Progenitor cell of endocrine pancreas (in vitro differentiated cells): ENCODE measurements at regions not wholly inside any gene's neighbourhood (a gene's known extent, or its start where the extent isn't known, plus 50 kb on each side); places are given as distances from the start of the nearest gene placed in this dataset.

Experiments used
- DNase-seq: peaks from one replicate; pipeline ENCODE4 v3.0.0; 2021; ENCODE audit warnings: low spot score; ENCODE audit not compliant: unreplicated experiment
- H3K27ac Mint-ChIP-seq: 2 replicates; pipeline ENCODE4 v1.8.0; 2021; ENCODE audit warnings: mild to moderate bottlenecking, moderate library complexity, mixed read lengths
- H3K27me3 Mint-ChIP-seq: 2 replicates; pipeline ENCODE4 v1.8.0; 2021; ENCODE audit warnings: mixed read lengths
- H3K36me3 Mint-ChIP-seq: 2 replicates; pipeline ENCODE4 v1.8.0; 2022; ENCODE audit warnings: mixed read lengths; ENCODE audit not compliant: insufficient read depth
- H3K4me1 Mint-ChIP-seq: 2 replicates; pipeline ENCODE4 v1.8.0; 2021; ENCODE audit warnings: low read depth, mixed read lengths
- H3K4me3 Mint-ChIP-seq: 2 replicates; pipeline ENCODE4 v1.8.0; 2021; ENCODE audit warnings: low read depth, mild to moderate bottlenecking, moderate library complexity, mixed read lengths
- H3K9me3 Mint-ChIP-seq: 2 replicates; pipeline ENCODE4 v1.8.0; 2021; ENCODE audit warnings: low read depth, mixed read lengths
- TF ChIP-seq, protein P1 (sequence below): fragments of 200-600 bp; sonication (generic); IDR thresholded peaks from one replicate; pipeline ENCODE4 v1.5.0; 2021; ENCODE audit warnings: antibody characterized with exemption, mild to moderate bottlenecking; ENCODE audit not compliant: unreplicated experiment

DNA sequence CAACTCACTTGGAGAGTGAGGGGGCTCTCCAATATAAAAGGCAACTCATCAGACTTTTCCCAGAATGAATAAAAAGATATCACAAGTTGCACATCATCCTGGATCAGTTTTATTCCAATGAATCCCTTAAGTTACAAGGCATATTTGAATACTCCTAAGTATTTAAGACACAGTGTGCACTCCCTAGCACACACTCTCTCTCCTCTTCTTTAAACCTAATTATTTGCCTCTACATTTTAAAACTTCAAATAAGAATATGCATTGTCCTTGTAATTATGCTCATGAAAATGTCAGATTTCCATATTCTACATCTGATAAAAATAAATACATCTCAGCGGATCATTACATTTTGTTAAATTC is 273.6 kb downstream of the ADGB start:
- no peaks in the 10 kb centered on the region for H3K9me3 Mint-ChIP-seq
- no peak overlapping the region for H3K4me3 Mint-ChIP-seq
- peaks cover 29% of the 10 kb centered on the region for H3K4me1 Mint-ChIP-seq
- no peaks in the 10 kb centered on the region for H3K27me3 Mint-ChIP-seq
- H3K36me3 Mint-ChIP-seq = no peaks in the 10 kb centered on the region
- no peak overlapping the region for H3K27ac Mint-ChIP-seq
- no peak for DNase-seq
- TF ChIP-seq, protein P1, sequence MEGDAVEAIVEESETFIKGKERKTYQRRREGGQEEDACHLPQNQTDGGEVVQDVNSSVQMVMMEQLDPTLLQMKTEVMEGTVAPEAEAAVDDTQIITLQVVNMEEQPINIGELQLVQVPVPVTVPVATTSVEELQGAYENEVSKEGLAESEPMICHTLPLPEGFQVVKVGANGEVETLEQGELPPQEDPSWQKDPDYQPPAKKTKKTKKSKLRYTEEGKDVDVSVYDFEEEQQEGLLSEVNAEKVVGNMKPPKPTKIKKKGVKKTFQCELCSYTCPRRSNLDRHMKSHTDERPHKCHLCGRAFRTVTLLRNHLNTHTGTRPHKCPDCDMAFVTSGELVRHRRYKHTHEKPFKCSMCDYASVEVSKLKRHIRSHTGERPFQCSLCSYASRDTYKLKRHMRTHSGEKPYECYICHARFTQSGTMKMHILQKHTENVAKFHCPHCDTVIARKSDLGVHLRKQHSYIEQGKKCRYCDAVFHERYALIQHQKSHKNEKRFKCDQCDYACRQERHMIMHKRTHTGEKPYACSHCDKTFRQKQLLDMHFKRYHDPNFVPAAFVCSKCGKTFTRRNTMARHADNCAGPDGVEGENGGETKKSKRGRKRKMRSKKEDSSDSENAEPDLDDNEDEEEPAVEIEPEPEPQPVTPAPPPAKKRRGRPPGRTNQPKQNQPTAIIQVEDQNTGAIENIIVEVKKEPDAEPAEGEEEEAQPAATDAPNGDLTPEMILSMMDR = no peak

- TF ChIP-seq, protein P1 = no peak
- no peaks in the 10 kb centered on the region for H3K9me3 Mint-ChIP-seq
- no peaks in the 10 kb centered on the region for H3K36me3 Mint-ChIP-seq
- no peak overlapping the region for H3K4me3 Mint-ChIP-seq
- DNase-seq = no peak
- no peaks in the 10 kb centered on the region for H3K27me3 Mint-ChIP-seq
- H3K4me1 Mint-ChIP-seq = peaks cover 44% of the 10 kb centered on the region
- H3K27ac Mint-ChIP-seq = no peak overlapping the region
Measured at GRCh38 chr6:146874278-146875018, 275.7 kb downstream of the ADGB start.

- no peak overlapping the region for H3K4me3 Mint-ChIP-seq
- no peaks in the 10 kb centered on the region for H3K9me3 Mint-ChIP-seq
- H3K27me3 Mint-ChIP-seq = no peaks in the 10 kb centered on the region
- no peak for DNase-seq
- peaks cover 49% of the 10 kb centered on the region for H3K4me1 Mint-ChIP-seq
- H3K36me3 Mint-ChIP-seq = no peaks in the 10 kb centered on the region
- H3K27ac Mint-ChIP-seq = peak overlapping the region; percentile 85
- TF ChIP-seq, protein P1 = no peak
Measured at GRCh38 chr6:146875927-146876270, 277.1 kb downstream of the ADGB start.

- Mint-ChIP-seq H3K4me1 (peaks cover 53% of the 10 kb centered on the region), H3K27ac (peak overlapping the region; percentile 85), H3K36me3 (no peaks in the 10 kb centered on the region), H3K4me3 (no peak overlapping the region), H3K9me3 (no peaks in the 10 kb centered on the region), H3K27me3 (no peaks in the 10 kb centered on the region)
- TF ChIP-seq, protein P1 = no peak
- DNase-seq = no peak
Measured at GRCh38 chr6:146876271-146877151, 277.7 kb downstream of the ADGB start.

- H3K27me3 Mint-ChIP-seq = no peaks in the 10 kb centered on the region
- TF ChIP-seq, protein P1 = no peak
- H3K9me3 Mint-ChIP-seq = no peaks in the 10 kb centered on the region
- H3K27ac Mint-ChIP-seq = no peak overlapping the region
- peaks cover 46% of the 10 kb centered on the region for H3K4me1 Mint-ChIP-seq
- no peak for DNase-seq
- no peak overlapping the region for H3K4me3 Mint-ChIP-seq
- H3K36me3 Mint-ChIP-seq = no peaks in the 10 kb centered on the region
Measured at GRCh38 chr6:146878168-146878951, 279.6 kb downstream of the ADGB start.
